ENCODE measurements at regions not wholly inside any gene's neighbourhood (a gene's known extent, or its start where the extent isn't known, plus 50 kb on each side); places are given as distances from the start of the nearest gene placed in this dataset.

DNA sequence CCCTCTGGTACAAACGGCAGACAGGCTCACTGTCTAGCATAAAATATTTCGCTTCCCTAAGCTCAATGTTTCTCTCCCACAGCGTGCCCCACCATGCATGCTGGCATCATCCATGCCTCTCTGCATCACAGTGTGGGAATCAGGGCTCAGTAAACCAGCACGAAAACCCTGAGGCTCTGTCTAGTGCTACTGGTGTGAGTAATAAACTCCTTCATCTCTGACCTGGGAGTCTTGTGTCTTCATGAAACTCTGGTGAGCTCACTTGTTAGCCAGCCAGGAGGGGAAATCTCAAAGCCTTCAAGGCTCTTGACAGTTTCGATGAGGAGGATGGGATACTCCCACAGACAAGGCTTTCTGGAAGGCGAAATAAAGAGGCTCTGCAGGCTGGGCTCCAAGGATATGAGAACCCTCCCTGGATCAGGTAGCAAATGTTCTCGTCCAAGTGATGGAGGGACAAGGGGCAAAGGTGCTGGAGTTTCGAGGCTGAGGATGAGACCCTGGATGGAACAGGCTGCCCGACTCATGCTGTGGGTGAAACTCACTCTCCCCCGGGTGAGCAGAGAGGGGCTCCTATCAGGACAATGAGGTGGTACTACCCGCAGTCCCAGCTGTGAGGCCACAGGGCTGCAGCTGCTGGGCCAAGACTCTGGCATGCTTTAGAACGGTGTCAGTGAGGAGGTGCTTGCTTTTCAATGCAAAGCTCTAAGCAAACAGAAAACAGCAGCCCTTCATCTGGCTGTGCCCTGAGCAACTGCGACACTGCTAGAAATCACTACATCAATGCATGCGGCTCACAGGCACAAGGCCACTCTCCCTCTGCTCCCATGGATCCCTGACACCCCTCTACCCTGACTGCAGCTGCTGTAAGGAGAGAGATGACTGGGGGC is 69.3 kb downstream of the SHANK2 start:
- TF ChIP-seq, protein P1, sequence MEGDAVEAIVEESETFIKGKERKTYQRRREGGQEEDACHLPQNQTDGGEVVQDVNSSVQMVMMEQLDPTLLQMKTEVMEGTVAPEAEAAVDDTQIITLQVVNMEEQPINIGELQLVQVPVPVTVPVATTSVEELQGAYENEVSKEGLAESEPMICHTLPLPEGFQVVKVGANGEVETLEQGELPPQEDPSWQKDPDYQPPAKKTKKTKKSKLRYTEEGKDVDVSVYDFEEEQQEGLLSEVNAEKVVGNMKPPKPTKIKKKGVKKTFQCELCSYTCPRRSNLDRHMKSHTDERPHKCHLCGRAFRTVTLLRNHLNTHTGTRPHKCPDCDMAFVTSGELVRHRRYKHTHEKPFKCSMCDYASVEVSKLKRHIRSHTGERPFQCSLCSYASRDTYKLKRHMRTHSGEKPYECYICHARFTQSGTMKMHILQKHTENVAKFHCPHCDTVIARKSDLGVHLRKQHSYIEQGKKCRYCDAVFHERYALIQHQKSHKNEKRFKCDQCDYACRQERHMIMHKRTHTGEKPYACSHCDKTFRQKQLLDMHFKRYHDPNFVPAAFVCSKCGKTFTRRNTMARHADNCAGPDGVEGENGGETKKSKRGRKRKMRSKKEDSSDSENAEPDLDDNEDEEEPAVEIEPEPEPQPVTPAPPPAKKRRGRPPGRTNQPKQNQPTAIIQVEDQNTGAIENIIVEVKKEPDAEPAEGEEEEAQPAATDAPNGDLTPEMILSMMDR (IDR thresholded peaks at IDR 0.05; ENCODE audit: low read depth, low read length): no peak
- no peak for DNase-seq (ENCODE audit: extremely low read depth, low read depth)

DNA sequence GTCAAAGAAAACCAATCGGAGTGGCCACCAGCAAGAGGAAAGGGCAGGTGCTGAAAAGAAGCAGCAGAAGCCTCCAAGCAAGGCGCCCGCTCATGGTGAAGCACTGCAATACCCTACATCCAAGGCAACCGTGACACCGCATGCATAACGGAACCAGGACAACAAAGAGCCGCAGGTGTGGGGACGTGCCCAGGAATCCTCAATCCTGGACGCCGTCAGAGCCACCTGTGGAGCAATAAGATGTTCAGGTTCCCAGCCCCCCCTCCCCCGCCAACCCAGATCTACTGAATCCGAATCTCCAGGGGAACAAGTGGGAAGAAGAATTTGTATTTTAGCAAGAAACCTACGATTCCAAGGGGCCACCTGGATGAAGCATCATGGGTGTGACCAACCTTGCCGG is 70.8 kb downstream of the SHANK2 start:
- TF ChIP-seq, protein P1 (IDR thresholded peaks at IDR 0.05; ENCODE audit: low read depth, low read length): no peak
- DNase-seq (ENCODE audit: extremely low read depth, low read depth): no peak

DNA sequence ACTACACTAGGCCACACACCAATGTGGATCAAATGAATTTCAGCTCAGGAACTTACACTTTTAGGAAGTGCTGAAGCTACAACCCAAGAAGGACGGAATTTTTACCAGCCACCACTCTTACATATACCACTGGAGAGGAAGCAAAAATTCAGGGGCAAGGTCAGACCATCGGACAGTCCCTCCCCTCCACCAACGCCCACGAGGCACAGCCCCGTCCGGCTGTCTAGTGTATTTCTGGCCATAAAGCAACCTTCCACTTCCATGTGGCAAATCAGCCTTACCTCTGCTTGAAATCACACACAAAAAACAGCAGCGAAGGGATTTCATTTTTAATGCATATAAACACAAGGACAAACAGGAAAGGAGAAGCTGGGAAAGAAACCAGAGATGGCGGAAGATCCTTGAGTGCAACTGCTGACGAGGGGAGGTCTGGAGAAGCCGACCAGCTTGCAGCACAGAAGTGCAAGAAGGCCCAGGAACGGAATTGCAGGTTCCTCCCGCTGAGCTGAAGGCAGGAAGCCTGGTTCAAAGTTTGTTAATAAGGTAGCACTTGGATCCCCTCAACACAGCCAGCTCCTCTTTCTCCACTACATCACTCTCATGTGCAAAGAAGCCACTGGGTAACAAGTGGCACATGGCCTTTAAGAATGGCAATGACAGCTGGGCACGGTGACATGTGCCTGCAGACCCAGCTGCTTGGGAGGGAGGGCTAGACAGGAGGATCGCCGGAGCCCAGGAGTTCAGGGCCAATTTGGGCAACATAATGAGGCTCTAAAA is 71.5 kb downstream of the SHANK2 start:
- TF ChIP-seq, protein P1 (IDR thresholded peaks at IDR 0.05; ENCODE audit: low read depth, low read length): no peak
- DNase-seq (ENCODE audit: extremely low read depth, low read depth): no peak

DNA sequence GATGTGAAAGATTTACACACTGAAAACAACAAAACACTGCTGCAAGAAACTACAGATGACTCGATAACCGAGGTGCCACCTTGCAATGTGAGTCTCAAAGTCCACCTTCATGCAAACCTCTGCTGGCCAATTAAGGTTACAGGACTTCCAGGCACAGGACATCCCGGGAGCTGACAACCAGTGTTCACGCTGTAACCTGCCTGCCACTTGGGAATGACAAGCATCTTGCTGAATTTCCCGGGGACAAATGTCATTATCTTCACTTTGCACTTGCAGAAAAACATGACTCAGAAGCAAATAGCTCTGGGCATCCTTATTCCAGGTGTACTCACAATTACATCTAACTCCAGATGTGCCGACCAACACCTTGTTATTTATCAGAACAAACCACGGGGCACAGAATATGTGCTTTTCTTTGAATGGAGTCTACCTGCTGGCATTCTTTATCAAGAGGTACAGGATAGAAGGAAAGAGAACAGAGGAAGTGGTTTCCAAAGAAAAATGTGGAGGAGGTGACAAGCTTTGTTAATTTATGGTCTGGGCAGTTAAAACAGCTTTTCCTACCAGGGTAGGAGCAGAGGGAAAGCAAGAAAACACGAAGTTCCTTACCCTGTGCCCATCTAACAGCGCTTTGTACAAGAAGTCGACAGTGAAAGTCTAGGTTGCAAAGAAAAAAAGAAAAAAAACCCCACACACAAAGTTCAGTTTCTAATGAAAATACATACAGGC is 72.3 kb downstream of the SHANK2 start:
- TF ChIP-seq, protein P1 (IDR thresholded peaks at IDR 0.05; ENCODE audit: low read depth, low read length): no peak
- DNase-seq (ENCODE audit: extremely low read depth, low read depth): no peak

DNA sequence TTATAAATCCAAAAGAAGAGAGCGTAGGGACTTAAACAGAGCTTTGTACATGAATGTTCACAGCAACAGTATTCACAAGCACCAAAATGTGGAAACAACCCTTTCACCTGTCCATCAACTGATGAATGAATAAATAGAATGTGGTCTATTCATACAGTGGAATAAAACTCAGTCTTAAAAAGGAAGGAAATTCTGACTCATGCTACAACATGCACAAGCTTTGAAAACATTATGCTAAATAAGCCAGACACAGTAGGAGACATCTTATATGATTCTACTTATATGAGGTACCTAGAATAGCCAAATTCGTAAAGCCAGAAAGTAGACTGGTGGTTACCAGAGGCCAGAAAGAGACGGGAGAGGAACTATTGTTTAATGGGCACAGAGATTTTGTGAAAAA is 74.3 kb downstream of the SHANK2 start:
- TF ChIP-seq, protein P1 (IDR thresholded peaks at IDR 0.05; ENCODE audit: low read depth, low read length): no peak
- no peak for DNase-seq (ENCODE audit: extremely low read depth, low read depth)

DNA sequence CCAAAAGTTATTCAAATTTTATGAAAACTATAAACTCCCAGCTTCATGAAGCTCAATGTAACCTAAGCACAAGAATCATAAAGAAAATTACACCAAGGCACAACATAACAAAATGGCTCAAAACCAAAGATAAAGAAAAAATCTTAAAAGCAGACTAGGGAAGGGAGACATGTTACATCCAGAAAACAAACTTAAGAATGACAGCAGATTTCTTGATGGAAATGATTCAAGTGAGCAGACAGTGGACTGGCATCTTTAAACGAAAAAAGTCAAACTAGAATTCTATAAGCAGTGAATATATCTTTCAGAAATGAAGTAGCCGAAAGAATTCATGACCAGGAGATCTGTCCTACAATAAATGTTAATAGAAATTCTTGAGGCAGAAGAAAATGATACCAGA is 75.6 kb downstream of the SHANK2 start:
- TF ChIP-seq, protein P1 (IDR thresholded peaks at IDR 0.05; ENCODE audit: low read depth, low read length): no peak
- no peak for DNase-seq (ENCODE audit: extremely low read depth, low read depth)

All from AG09319 (cell line).